Testis (tissue), 2 donors: ENCODE measurements at regions not wholly inside any gene's neighbourhood (a gene's known extent, or its start where the extent isn't known, plus 50 kb on each side); places are given as distances from the start of the nearest gene placed in this dataset.

Experiments used
- DNase-seq: peaks from one replicate; pipeline ENCODE4 v3.0.0-alpha.2; 2019
- H3K27ac ChIP-seq, 2 donors: fragments of 200-600 bp; sonication (generic); one replicate each; pipeline ENCODE4 v1.5.1; 2019
- H3K27me3 ChIP-seq: fragments of 200-600 bp; sonication (generic); one replicate; pipeline ENCODE4 v1.5.1; 2019
- H3K36me3 ChIP-seq: fragments of 200-600 bp; sonication (generic); one replicate; pipeline ENCODE4 v1.5.1; 2017; ENCODE audit warnings: low read depth; ENCODE audit errors: missing control alignments
- H3K4me1 ChIP-seq: fragments of 200-600 bp; sonication (generic); one replicate; pipeline ENCODE4 v1.5.1; 2019
- H3K4me3 ChIP-seq, 2 donors: fragments of 200-600 bp; sonication (generic); one replicate each; pipeline ENCODE4 v1.5.1; 2017 to 2019
- H3K9me3 ChIP-seq: fragments of 200-600 bp; sonication (generic); one replicate; pipeline ENCODE4 v1.5.1; 2017
- CTCF ChIP-seq, 3 experiments: fragments of 450-650 bp in 2 of 3; fragments of 200-600 bp in 1 of 3; sonication (generic) in 1 of 3; IDR thresholded peaks; one replicate each; pipeline ENCODE4 v1.5.1; 2016 to 2019; ENCODE audit warnings: antibody characterized with exemption in 3 of 3, mild to moderate bottlenecking in 2 of 3, moderate library complexity in 1 of 3
- POLR2A ChIP-seq: fragments of 450-650 bp; IDR thresholded peaks from one replicate; pipeline ENCODE4 v1.6.1; 2017; ENCODE audit warnings: antibody characterized with exemption, mild to moderate bottlenecking, moderate library complexity
- WGBS, 2 donors: methylation state at CpG; one replicate each; pipeline ENCODE4 v1.1.5; 2018; 5-methylcytosine and 5-hydroxymethylcytosine counted together
- intact Hi-C: fragments of 100-400 bp; cut with DNase I; formaldehyde crosslinking; loops from one replicate; pipeline ENCODE4 v1.15.1; 2023; ENCODE audit warnings: low total_unique reads

GRCh38 chr5:164051745-164052144 lies 546.3 kb downstream of the MAT2B start:
- H3K27ac ChIP-seq: no peak overlapping the region
- DNase-seq: no peak
- H3K4me1 ChIP-seq: no peaks in the 10 kb centered on the region
- no peaks in the 10 kb centered on the region for H3K9me3 ChIP-seq
- TF ChIP-seq POLR2A (no peak), CTCF (IDR thresholded peaks at IDR 0.05) (no peak)
- 50 to 62% methylated on average over 1 of the region's 1 CpG for WGBS, 2 donors
- H3K27me3 ChIP-seq: no peaks in the 10 kb centered on the region
- H3K4me3 ChIP-seq: no peak overlapping the region
- intact Hi-C loops: no loop called here
- no peaks in the 10 kb centered on the region for H3K36me3 ChIP-seq

- Histone ChIP-seq H3K4me3 (no peak overlapping the region), H3K4me1 (no peaks in the 10 kb centered on the region), H3K36me3 (no peaks in the 10 kb centered on the region), H3K27ac (no peak overlapping the region), H3K9me3 (no peaks in the 10 kb centered on the region), H3K27me3 (no peaks in the 10 kb centered on the region)
- TF ChIP-seq POLR2A (no peak), CTCF (IDR thresholded peaks at IDR 0.05) (no peak)
- intact Hi-C loops: no loop called here
- DNase-seq: no peak
- WGBS, 2 donors: 56 to 70% methylated on average over 3 of the region's 3 CpGs
Measured at GRCh38 chr5:164052536-164053093, 547.2 kb downstream of the MAT2B start.

GRCh38 chr5:164053123-164053522 lies 547.7 kb downstream of the MAT2B start:
- intact Hi-C loops: no loop called here
- no peak for TF ChIP-seq POLR2A
- no peak for TF ChIP-seq CTCF (IDR thresholded peaks at IDR 0.05)
- Histone ChIP-seq H3K27ac (no peak overlapping the region), H3K36me3 (no peaks in the 10 kb centered on the region), H3K4me3 (no peak overlapping the region), H3K27me3 (no peaks in the 10 kb centered on the region), H3K9me3 (no peaks in the 10 kb centered on the region), H3K4me1 (no peaks in the 10 kb centered on the region)
- no peak for DNase-seq
- WGBS, 2 donors: 78 to 92% methylated on average over 1 of the region's 1 CpG

GRCh38 chr5:164054461-164054860 lies 549.0 kb downstream of the MAT2B start:
- Histone ChIP-seq H3K36me3 (no peaks in the 10 kb centered on the region), H3K4me3 (no peak overlapping the region), H3K4me1 (no peaks in the 10 kb centered on the region), H3K9me3 (no peaks in the 10 kb centered on the region), H3K27ac (no peak overlapping the region), H3K27me3 (no peaks in the 10 kb centered on the region)
- TF ChIP-seq CTCF (IDR thresholded peaks at IDR 0.05): no peak
- no peak for TF ChIP-seq POLR2A
- 88 to 95% methylated on average over 2 of the region's 2 CpGs for WGBS, 2 donors
- DNase-seq: no peak
- intact Hi-C loops: no loop called here

- TF ChIP-seq POLR2A (no peak), CTCF (IDR thresholded peaks at IDR 0.05) (no peak)
- WGBS, 2 donors: 79 to 86% methylated on average over 2 of the region's 2 CpGs
- intact Hi-C loops: no loop called here
Measured at GRCh38 chr5:164057121-164057520, 551.7 kb downstream of the MAT2B start.

More at GRCh38 chr5:164057121-164057520, 551.7 kb downstream of the MAT2B start:
- DNase-seq: no peak
- Histone ChIP-seq H3K27me3 (no peaks in the 10 kb centered on the region), H3K27ac (no peak overlapping the region), H3K4me3 (no peak overlapping the region), H3K4me1 (no peaks in the 10 kb centered on the region), H3K36me3 (no peaks in the 10 kb centered on the region), H3K9me3 (no peaks in the 10 kb centered on the region)
